ENCODE measurements at regions not wholly inside any gene's neighbourhood (a gene's known extent, or its start where the extent isn't known, plus 50 kb on each side); places are given as distances from the start of the nearest gene placed in this dataset.

GRCh38 chr2:156021146-156022040 is 311.1 kb downstream of the NR4A2 start:
- TF ChIP-seq CTCF (IDR thresholded peaks at IDR 0.05) (no peak), EZH2 (IDR thresholded peaks at IDR 0.05; ENCODE audit: borderline replicate concordance, insufficient read depth, low read depth, low read length, poor library complexity, severe bottlenecking) (no peak)

Data from B cell (primary cell).